ENCODE measurements at regions not wholly inside any gene's neighbourhood (a gene's known extent, or its start where the extent isn't known, plus 50 kb on each side); places are given as distances from the start of the nearest gene placed in this dataset.

DNA sequence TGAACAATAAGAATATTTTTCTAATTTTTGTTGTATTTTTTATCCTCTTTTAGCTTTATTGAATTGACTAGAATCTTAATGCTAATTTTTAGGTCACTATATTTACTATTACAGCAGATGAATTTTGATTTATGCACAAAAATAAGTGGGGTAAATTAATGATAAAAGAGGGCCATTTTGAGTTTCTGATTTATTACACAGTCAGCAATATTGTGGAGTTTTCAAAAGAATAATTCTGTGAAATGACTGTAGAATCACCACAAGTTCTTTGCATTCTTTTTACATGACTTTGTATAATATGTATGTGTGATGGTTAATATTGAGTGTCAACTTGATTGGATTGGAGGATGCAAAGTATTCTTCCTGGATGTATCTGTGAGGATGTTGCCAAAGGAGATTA is 812.4 kb upstream of the DPPA4 start:
- TF ChIP-seq ZNF274 (IDR thresholded peaks at IDR 0.05; ENCODE audit: low read depth, low read length) = no peak
- TF ChIP-seq YY1 (IDR thresholded peaks at IDR 0.05; ENCODE audit: insufficient read depth, insufficient read length) = no peak

Measured in NT2/D1 (cell line).